ENCODE measurements at regions not wholly inside any gene's neighbourhood (a gene's known extent, or its start where the extent isn't known, plus 50 kb on each side); places are given as distances from the start of the nearest gene placed in this dataset.

DNA sequence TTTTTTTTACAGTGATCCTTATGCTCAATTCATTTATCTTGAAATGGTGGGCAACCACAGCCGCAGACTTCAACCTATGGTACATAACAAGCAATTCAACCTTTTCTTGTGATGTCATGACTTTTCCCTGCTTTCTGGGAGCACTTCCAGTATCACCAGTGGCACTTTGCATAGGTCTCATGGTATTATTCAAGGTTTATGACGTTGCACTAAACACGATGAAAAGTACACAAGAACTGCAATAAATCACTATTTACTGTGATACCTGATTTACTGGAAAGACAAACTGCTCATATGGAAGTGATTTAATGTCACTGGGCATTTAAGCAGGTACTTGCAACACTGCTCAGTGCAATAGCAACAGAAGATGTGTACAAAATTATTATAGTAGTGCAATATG is 251.7 kb upstream of the CXCL12 start:
- no peak for ATAC-seq (ENCODE audit: low FRiP score)
- H3K27me3 ChIP-seq (ENCODE audit: control insufficient read depth in 1 of 2, insufficient read depth in 2 of 2, low read length in 1 of 2): no peaks in the 10 kb centered on the region
- WGBS, 2 donors: 83 to 85% methylated on average over 3 of the region's 3 CpGs
- H3K9me3 ChIP-seq (ENCODE audit: control insufficient read depth, low read length): no peaks in the 10 kb centered on the region
- intact Hi-C loops (cut with DNase I): no loop called here
- H3K4me3 ChIP-seq (ENCODE audit: low read length in 2 of 2): no peak overlapping the region
- H3K27ac ChIP-seq (ENCODE audit: low read depth in 1 of 2, low read length in 2 of 2): no peak overlapping the region
- no peak for DNase-seq
- no peaks in the 10 kb centered on the region for H3K4me1 ChIP-seq (ENCODE audit: control insufficient read depth in 1 of 2, insufficient read depth in 2 of 2, low read length in 2 of 2)
- no peaks in the 10 kb centered on the region for H3K36me3 ChIP-seq (ENCODE audit: control insufficient read depth in 1 of 2, insufficient read depth in 2 of 2, low read length in 1 of 2)

DNA sequence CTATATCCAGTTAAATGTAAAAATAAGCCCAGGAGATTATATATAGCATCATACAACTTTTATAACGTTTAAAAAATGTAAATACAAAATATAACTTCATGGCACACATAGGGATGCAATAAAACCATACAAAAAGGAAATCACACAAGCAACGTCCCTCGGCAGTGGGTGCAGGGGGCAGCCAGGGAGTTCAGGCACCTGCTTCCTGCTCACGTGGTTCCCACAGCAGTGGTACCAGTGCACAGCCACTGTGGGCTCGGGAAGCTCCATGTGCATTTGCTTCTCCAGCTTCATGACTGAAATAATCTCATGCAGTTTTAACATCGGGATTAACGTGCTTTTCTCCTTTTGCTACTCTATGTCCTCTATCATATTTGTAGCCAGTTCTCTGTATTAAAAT is 255.5 kb upstream of the CXCL12 start:
- Histone ChIP-seq H3K4me3 (ENCODE audit: low read length in 2 of 2) (no peak overlapping the region), H3K27ac (ENCODE audit: low read depth in 1 of 2, low read length in 2 of 2) (no peak overlapping the region), H3K9me3 (ENCODE audit: control insufficient read depth, low read length) (no peaks in the 10 kb centered on the region), H3K27me3 (ENCODE audit: control insufficient read depth in 1 of 2, insufficient read depth in 2 of 2, low read length in 1 of 2) (no peaks in the 10 kb centered on the region), H3K4me1 (ENCODE audit: control insufficient read depth in 1 of 2, insufficient read depth in 2 of 2, low read length in 2 of 2) (no peaks in the 10 kb centered on the region), H3K36me3 (ENCODE audit: control insufficient read depth in 1 of 2, insufficient read depth in 2 of 2, low read length in 1 of 2) (no peaks in the 10 kb centered on the region)
- DNase-seq (no peak), ATAC-seq (ENCODE audit: low FRiP score) (no peak)
- 44 to 45% methylated on average over 7 of the region's 7 CpGs for WGBS, 2 donors
- intact Hi-C loops (cut with DNase I): no loop called here

DNA sequence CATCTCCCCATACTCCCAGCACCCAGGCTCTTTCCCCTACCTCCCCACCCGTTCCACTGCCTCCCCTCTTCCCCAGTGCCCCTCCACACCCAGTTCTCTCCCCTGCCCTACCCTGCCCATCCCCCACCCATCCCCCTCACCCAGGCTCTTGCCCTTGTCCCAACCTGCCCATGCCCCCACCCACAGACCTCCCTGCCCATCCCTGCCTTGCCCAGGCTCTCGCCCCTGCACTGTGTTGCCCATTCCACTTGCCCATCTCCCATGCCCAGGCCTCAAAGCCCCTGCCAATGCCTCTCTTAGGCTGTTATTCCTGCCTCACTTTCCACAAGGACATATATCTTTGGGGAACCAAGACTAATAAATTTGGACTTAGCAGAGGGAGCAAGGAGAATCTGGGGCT is 262.6 kb upstream of the CXCL12 start:
- Histone ChIP-seq H3K4me3 (ENCODE audit: low read length in 2 of 2) (no peak overlapping the region), H3K27ac (ENCODE audit: low read depth in 1 of 2, low read length in 2 of 2) (no peak overlapping the region), H3K36me3 (ENCODE audit: control insufficient read depth in 1 of 2, insufficient read depth in 2 of 2, low read length in 1 of 2) (no peaks in the 10 kb centered on the region), H3K4me1 (ENCODE audit: control insufficient read depth in 1 of 2, insufficient read depth in 2 of 2, low read length in 2 of 2) (no peaks in the 10 kb centered on the region), H3K9me3 (ENCODE audit: control insufficient read depth, low read length) (no peaks in the 10 kb centered on the region), H3K27me3 (ENCODE audit: control insufficient read depth in 1 of 2, insufficient read depth in 2 of 2, low read length in 1 of 2) (no peaks in the 10 kb centered on the region)
- intact Hi-C loops (cut with DNase I): no loop called here
- 94 to 100% methylated on average over 2 of the region's 2 CpGs for WGBS, 2 donors
- DNase-seq (no peak), ATAC-seq (ENCODE audit: low FRiP score) (no peak)

DNA sequence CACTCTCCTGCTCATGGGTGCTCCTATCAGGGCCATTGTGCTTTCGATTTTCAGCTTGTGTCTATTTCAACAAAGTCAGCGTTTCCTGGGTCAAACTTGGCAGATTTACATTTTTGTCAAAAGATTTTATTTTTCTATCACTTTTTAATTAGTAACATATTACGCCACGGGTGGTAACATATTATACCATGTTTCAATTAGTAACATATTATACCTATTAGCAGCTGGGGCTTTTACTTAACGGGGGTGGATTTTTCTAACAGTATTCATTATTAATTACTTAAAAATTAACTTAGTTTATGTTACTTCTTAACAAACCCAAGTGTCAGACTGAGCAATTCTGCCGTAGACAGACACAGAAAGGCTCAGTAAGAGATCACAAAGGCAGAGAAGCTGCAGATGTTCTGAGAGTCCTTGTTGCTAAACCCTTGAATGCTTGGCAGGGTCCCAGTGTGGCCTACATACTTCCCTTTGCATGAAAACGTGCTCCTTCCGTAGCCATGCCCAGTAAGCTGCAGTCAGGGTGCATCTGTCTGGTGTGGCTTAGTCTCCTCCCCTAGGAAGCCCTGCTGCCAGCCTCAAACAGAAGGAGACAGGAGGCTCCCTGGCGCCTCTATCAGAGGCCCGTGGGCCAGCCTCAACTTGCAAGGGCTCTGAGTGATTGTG is 263.1 kb upstream of the CXCL12 start:
- no peaks in the 10 kb centered on the region for H3K27me3 ChIP-seq (ENCODE audit: control insufficient read depth in 1 of 2, insufficient read depth in 2 of 2, low read length in 1 of 2)
- DNase-seq: no peak
- H3K9me3 ChIP-seq (ENCODE audit: control insufficient read depth, low read length): no peaks in the 10 kb centered on the region
- no peak for ATAC-seq (ENCODE audit: low FRiP score)
- WGBS, 2 donors: 86 to 93% methylated on average over 10 of the region's 10 CpGs
- no peaks in the 10 kb centered on the region for H3K4me1 ChIP-seq (ENCODE audit: control insufficient read depth in 1 of 2, insufficient read depth in 2 of 2, low read length in 2 of 2)
- no peaks in the 10 kb centered on the region for H3K36me3 ChIP-seq (ENCODE audit: control insufficient read depth in 1 of 2, insufficient read depth in 2 of 2, low read length in 1 of 2)
- intact Hi-C loops (cut with DNase I): no loop called here
- H3K4me3 ChIP-seq (ENCODE audit: low read length in 2 of 2): no peak overlapping the region
- no peak overlapping the region for H3K27ac ChIP-seq (ENCODE audit: low read depth in 1 of 2, low read length in 2 of 2)

DNA sequence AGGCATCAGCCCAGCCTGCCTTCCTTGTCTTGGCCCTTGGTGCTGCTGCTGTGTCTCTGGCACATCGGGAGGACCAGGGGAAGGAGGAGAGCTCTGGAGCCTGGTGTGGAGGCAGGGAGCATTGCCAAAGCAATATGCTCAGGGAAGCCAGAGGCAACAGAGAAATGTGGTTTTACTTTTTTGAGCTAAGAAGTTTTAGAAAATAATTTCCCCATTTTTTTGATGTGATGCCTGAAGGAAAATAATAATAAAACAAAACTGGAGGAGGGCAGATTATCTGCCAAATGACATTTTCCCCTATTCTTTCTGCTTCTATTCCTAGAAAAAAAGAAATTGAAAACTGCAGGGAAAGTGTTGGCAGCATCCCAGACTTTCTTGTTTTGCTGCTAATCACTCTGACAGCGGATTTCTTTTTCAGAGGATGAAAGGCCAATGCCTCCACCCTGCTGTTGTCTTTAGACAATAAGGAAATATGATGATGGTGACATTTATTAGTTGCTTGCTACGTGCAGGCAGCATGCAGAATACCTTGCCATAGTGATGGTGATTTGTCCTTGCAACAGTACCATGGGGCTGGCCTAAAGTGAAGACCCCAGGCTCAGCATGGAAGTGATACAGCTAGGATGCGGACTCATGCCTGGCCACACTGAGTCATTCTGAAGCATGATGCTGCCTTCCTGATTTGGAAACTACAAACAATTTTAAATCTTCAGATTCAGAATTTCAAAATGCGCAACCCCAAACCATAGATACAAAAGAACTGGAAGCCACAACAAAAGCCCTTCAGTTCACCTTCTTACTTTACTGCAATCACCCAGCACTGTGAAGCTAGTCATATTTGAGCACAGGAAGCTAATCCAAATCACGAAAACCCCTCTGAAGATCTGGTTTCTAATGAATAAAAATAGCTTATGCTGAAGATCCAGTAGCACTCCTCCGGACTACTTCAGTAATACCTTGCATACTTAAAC is 260.2 kb upstream of the TMEM72 start:
- Histone ChIP-seq H3K4me3 (ENCODE audit: low read length in 2 of 2) (no peak overlapping the region), H3K4me1 (ENCODE audit: control insufficient read depth in 1 of 2, insufficient read depth in 2 of 2, low read length in 2 of 2) (no peaks in the 10 kb centered on the region), H3K9me3 (ENCODE audit: control insufficient read depth, low read length) (no peaks in the 10 kb centered on the region), H3K27ac (ENCODE audit: low read depth in 1 of 2, low read length in 2 of 2) (no peak overlapping the region), H3K36me3 (ENCODE audit: control insufficient read depth in 1 of 2, insufficient read depth in 2 of 2, low read length in 1 of 2) (no peaks in the 10 kb centered on the region), H3K27me3 (ENCODE audit: control insufficient read depth in 1 of 2, insufficient read depth in 2 of 2, low read length in 1 of 2) (no peaks in the 10 kb centered on the region)
- intact Hi-C loops (cut with DNase I): no loop called here
- 51 to 52% methylated on average over 7 of the region's 7 CpGs for WGBS, 2 donors
- ATAC-seq (ENCODE audit: low FRiP score) (peak; percentile 41), DNase-seq (peak in 1 of 2 donors; percentile 62)

DNA sequence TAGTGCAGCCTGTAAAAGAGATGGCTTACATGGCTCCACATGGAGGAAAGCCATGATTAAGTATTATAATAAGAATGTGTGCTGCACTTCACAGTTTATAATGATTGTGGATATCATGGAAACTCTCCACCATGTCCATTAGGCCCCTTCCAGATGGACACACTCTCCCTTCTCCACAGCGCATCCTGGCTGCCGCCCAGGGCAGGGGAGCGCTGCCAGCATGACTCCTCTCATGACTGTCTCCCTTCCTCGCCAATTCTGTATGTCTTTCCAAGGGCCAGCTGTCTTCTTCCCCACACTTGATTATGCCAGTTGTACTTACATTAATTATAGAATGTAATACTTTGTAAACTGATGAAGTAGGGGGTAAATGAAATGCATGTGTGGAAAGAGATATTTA is 259.3 kb upstream of the TMEM72 start:
- H3K27ac ChIP-seq (ENCODE audit: low read depth in 1 of 2, low read length in 2 of 2): no peak overlapping the region
- no peaks in the 10 kb centered on the region for H3K9me3 ChIP-seq (ENCODE audit: control insufficient read depth, low read length)
- no peak overlapping the region for H3K4me3 ChIP-seq (ENCODE audit: low read length in 2 of 2)
- H3K36me3 ChIP-seq (ENCODE audit: control insufficient read depth in 1 of 2, insufficient read depth in 2 of 2, low read length in 1 of 2): no peaks in the 10 kb centered on the region
- ATAC-seq (ENCODE audit: low FRiP score): no peak
- H3K4me1 ChIP-seq (ENCODE audit: control insufficient read depth in 1 of 2, insufficient read depth in 2 of 2, low read length in 2 of 2): no peaks in the 10 kb centered on the region
- WGBS, 2 donors: 98 to 100% methylated on average over 4 of the region's 4 CpGs
- intact Hi-C loops (cut with DNase I): no loop called here
- H3K27me3 ChIP-seq (ENCODE audit: control insufficient read depth in 1 of 2, insufficient read depth in 2 of 2, low read length in 1 of 2): no peaks in the 10 kb centered on the region
- DNase-seq: no peak

DNA sequence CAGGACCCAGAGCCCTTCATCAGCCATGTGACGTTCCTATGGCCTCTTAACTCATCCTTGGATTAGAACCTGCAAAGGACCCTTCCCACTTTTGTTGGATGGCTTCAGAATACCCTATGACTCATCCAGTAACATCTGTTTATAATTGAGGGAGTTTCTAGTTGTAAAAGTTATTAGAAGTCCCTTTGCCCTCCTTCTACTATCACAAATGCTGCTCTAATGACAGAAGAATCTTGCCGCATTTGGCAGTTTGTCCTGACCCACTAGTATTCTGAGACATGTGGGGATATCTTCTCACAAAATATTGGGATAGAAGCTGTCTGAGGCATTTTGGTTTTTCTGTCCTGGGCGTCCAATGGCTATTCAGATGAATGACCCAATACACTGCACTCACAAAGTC is 251.8 kb upstream of the TMEM72 start:
- ATAC-seq (ENCODE audit: low FRiP score): no peak

DNA sequence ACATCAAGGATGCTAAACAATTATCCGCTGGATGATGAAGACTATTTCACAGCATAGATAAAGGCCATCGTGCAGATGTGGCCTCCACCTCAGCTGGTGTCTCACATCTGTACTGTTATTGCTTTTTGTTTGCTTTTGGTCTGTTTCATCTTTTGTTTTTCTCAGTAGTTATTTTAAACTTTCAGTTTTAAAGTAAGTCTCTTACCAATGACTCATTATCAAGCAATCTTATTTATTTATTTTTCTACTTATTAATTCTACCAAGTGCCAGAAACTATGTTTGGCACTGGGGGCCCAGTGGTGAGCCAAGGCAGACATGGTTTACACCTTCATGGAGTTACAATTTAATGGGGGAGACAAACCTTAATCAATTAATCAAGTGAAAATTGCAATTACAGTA is 250.9 kb upstream of the TMEM72 start:
- ATAC-seq (ENCODE audit: low FRiP score): no peak
- no peaks in the 10 kb centered on the region for H3K9me3 ChIP-seq (ENCODE audit: control insufficient read depth, low read length)
- no peak for DNase-seq
- no peaks in the 10 kb centered on the region for H3K36me3 ChIP-seq (ENCODE audit: control insufficient read depth in 1 of 2, insufficient read depth in 2 of 2, low read length in 1 of 2)
- H3K27me3 ChIP-seq (ENCODE audit: control insufficient read depth in 1 of 2, insufficient read depth in 2 of 2, low read length in 1 of 2): no peaks in the 10 kb centered on the region
- no peak overlapping the region for H3K27ac ChIP-seq (ENCODE audit: low read depth in 1 of 2, low read length in 2 of 2)
- intact Hi-C loops (cut with DNase I): no loop called here
- peaks cover 2 to 8% of the 10 kb centered on the region in 2 donors for H3K4me1 ChIP-seq (ENCODE audit: control insufficient read depth in 1 of 2, insufficient read depth in 2 of 2, low read length in 2 of 2)
- H3K4me3 ChIP-seq (ENCODE audit: low read length in 2 of 2): no peak overlapping the region
- WGBS, 2 donors: 49 to 51% methylated on average over 2 of the region's 2 CpGs

More for the DNA sequence above, 251.8 kb upstream of the TMEM72 start:
- no peaks in the 10 kb centered on the region for H3K36me3 ChIP-seq (ENCODE audit: control insufficient read depth in 1 of 2, insufficient read depth in 2 of 2, low read length in 1 of 2)
- 92 to 93% methylated on average over 3 of the region's 3 CpGs for WGBS, 2 donors
- intact Hi-C loops (cut with DNase I): no loop called here
- peaks cover 2 to 8% of the 10 kb centered on the region in 2 donors for H3K4me1 ChIP-seq (ENCODE audit: control insufficient read depth in 1 of 2, insufficient read depth in 2 of 2, low read length in 2 of 2)
- no peaks in the 10 kb centered on the region for H3K27me3 ChIP-seq (ENCODE audit: control insufficient read depth in 1 of 2, insufficient read depth in 2 of 2, low read length in 1 of 2)
- no peak overlapping the region for H3K27ac ChIP-seq (ENCODE audit: low read depth in 1 of 2, low read length in 2 of 2)
- H3K4me3 ChIP-seq (ENCODE audit: low read length in 2 of 2): no peak overlapping the region
- no peaks in the 10 kb centered on the region for H3K9me3 ChIP-seq (ENCODE audit: control insufficient read depth, low read length)
- no peak for DNase-seq

DNA sequence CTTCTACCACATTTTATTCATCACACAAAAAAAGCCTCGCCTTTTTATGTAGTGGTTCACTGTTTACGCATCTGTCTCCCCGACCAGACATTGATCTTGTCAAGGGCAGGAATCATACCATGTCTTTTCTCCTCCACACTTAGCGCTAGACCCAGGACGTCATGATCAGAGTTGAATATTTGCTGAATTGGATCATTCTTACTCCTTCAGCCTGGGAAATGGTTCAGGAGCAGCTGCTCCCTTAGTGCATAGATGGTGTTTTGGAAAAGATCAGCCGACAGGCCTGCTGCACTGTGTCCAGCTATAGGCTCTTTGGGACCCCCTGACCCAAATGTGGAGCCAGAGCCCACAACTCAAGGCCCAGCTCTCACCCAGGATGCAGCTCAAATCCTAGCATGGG is 249.1 kb upstream of the TMEM72 start:
- Histone ChIP-seq H3K27ac (ENCODE audit: low read depth in 1 of 2, low read length in 2 of 2) (no peak overlapping the region), H3K36me3 (ENCODE audit: control insufficient read depth in 1 of 2, insufficient read depth in 2 of 2, low read length in 1 of 2) (no peaks in the 10 kb centered on the region), H3K4me1 (ENCODE audit: control insufficient read depth in 1 of 2, insufficient read depth in 2 of 2, low read length in 2 of 2) (peaks cover 2 to 8% of the 10 kb centered on the region in 2 donors), H3K27me3 (ENCODE audit: control insufficient read depth in 1 of 2, insufficient read depth in 2 of 2, low read length in 1 of 2) (no peaks in the 10 kb centered on the region), H3K4me3 (ENCODE audit: low read length in 2 of 2) (no peak overlapping the region), H3K9me3 (ENCODE audit: control insufficient read depth, low read length) (no peaks in the 10 kb centered on the region)
- ATAC-seq (ENCODE audit: low FRiP score) (no peak), DNase-seq (no peak)
- intact Hi-C loops (cut with DNase I): no loop called here
- 45 to 55% methylated on average over 6 of the region's 6 CpGs for WGBS, 2 donors
